GM12878 (cell line): ENCODE measurements at regions not wholly inside any gene's neighbourhood (a gene's known extent, or its start where the extent isn't known, plus 50 kb on each side); places are given as distances from the start of the nearest gene placed in this dataset.
A peak's percentile ranks its signal among the peaks of the same experiment; 100 is the strongest.

Experiments
- ATAC-seq: fragments of 200-7000 bp; cut with Tn5 transposase; 3 replicates; pipeline ENCODE4 v1.9.1; 2020; ENCODE audit warnings: mild to moderate bottlenecking, moderate library complexity
- BruUV-seq: library from RNA; stranded (reverse); fragments of 400-500 nt; replicated peaks from 2 replicates; lab custom pipeline; 2021; lab: Mats Ljungman, UMichigan
- CTCF ChIA-PET: fragments of 300-600 bp; sonication (Branson Sonifier 250); formaldehyde crosslinking; extraction: SDS; loops from one replicate; lab custom pipeline; 2021; ENCODE audit warnings: inconsistent platforms; lab: Yijun Ruan, JAX
- POLR2A ChIA-PET: fragments of 350-600 bp; formaldehyde crosslinking; extraction: SDS; loops from one replicate; lab custom pipeline; 2021; ENCODE audit warnings: inconsistent platforms; lab: Charles Lee
- RAD21 ChIA-PET: fragments of 300-600 bp; sonication (Branson Sonifier 250); formaldehyde crosslinking; loops from one replicate; lab custom pipeline; 2023; ENCODE audit warnings: antibody characterized with exemption; ENCODE audit not compliant: unreplicated experiment; lab: Charles Lee
- SMC1A ChIA-PET: fragments of 300-600 bp; sonication (Branson Sonifier 250); formaldehyde crosslinking; loops from one replicate; lab custom pipeline; 2023; ENCODE audit not compliant: unreplicated experiment, uncharacterized antibody; lab: Charles Lee
- DNase-seq: peaks from one replicate; pipeline ENCODE4 v3.0.0-alpha.2; 2011; ENCODE audit warnings: low read depth, low spot score
- FAIRE-seq: peaks from 3 replicates; lab custom pipeline; 2011; peaks lifted over from hg19 to GRCh38; lab: Jason Lieb, UNC
- H2AFZ ChIP-seq: 2 replicates; pipeline ENCODE4 v1.6.0; 2011; ENCODE audit warnings: low read depth, low read length, control low read depth; ENCODE audit not compliant: control insufficient read depth
- H3K27ac ChIP-seq: 2 replicates; pipeline ENCODE4 v1.5.1; 2011; ENCODE audit warnings: control low read depth; ENCODE audit not compliant: control insufficient read depth, insufficient read depth
- H3K27me3 ChIP-seq, 2 experiments: replicated peaks in 1 of 2; 2 replicates each; pipeline versions ENCODE4 v1.6.0 to v1.6.1; 2011; ENCODE audit warnings: low read length in 1 of 2; ENCODE audit not compliant: control insufficient read depth in 2 of 2, insufficient read depth in 2 of 2
- H3K36me3 ChIP-seq, 2 experiments: 2 replicates each; pipeline ENCODE4 v1.5.1; 2011; ENCODE audit warnings: low read length in 1 of 2; ENCODE audit not compliant: control insufficient read depth in 2 of 2, insufficient read depth in 2 of 2
- H3K4me1 ChIP-seq: 2 replicates; pipeline ENCODE4 v1.6.1; 2011; ENCODE audit warnings: mild to moderate bottlenecking, low read length, moderate library complexity, mixed read lengths; ENCODE audit not compliant: control insufficient read depth, insufficient read depth
- H3K4me2 ChIP-seq: 2 replicates; pipeline ENCODE4 v1.6.0; 2011; ENCODE audit warnings: control low read depth; ENCODE audit not compliant: control insufficient read depth, insufficient read depth
- H3K4me3 ChIP-seq: fragments of 200-600 bp; sonication (generic); 2 replicates; pipeline ENCODE4 v1.5.1; 2016
- H3K79me2 ChIP-seq: 2 replicates; pipeline ENCODE4 v1.6.0; 2011; ENCODE audit warnings: low read length; ENCODE audit not compliant: control insufficient read depth, insufficient read depth
- H3K9ac ChIP-seq: 2 replicates; pipeline ENCODE4 v1.8.0; 2011; ENCODE audit warnings: low read length, control low read depth, mixed read lengths; ENCODE audit not compliant: control insufficient read depth, insufficient read depth
- H3K9me3 ChIP-seq: replicated peaks from 3 replicates; pipeline ENCODE4 v1.5.1; 2011; ENCODE audit warnings: mild to moderate bottlenecking, low read length; ENCODE audit not compliant: control insufficient read depth, insufficient read depth
- H4K20me1 ChIP-seq: 2 replicates; pipeline ENCODE4 v1.6.0; 2011; ENCODE audit not compliant: control insufficient read depth, insufficient read depth
- BACH1 ChIP-seq: fragments of 450-650 bp; IDR thresholded peaks from 2 replicates; pipeline ENCODE4 v1.6.1; 2017; ENCODE audit warnings: mild to moderate bottlenecking, borderline replicate concordance
- BCL11A ChIP-seq: IDR thresholded peaks from 2 replicates; pipeline ENCODE4 v1.6.1; 2011; ENCODE audit warnings: low read depth, low read length
- CEBPB ChIP-seq, 2 experiments: fragments of 150-350 bp in 1 of 2; IDR thresholded peaks; 2 replicates each; pipeline ENCODE4 v1.6.1; 2012 to 2014; ENCODE audit warnings: low read depth in 2 of 2, low read length in 2 of 2, borderline replicate concordance in 1 of 2, inconsistent platforms in 1 of 2
- CHD4 ChIP-seq: fragments of 200-600 bp; sonication (generic); IDR thresholded peaks from 2 replicates; pipeline ENCODE4 v1.6.1; 2016; ENCODE audit warnings: mild to moderate bottlenecking
- EED ChIP-seq: sonication (generic); IDR thresholded peaks from 2 replicates; pipeline ENCODE4 v1.6.1; 2016; ENCODE audit warnings: antibody characterized with exemption, low read depth
- FOS ChIP-seq: IDR thresholded peaks from 3 replicates; pipeline ENCODE4 v1.6.1; 2011; ENCODE audit warnings: borderline replicate concordance; ENCODE audit not compliant: insufficient read length; ENCODE audit errors: extremely low read depth
- HDAC2 ChIP-seq: fragments of 200-600 bp; sonication (generic); IDR thresholded peaks from 2 replicates; pipeline ENCODE4 v1.6.1; 2017
- NFIC ChIP-seq: IDR thresholded peaks from 2 replicates; pipeline ENCODE4 v1.6.1; 2012; ENCODE audit warnings: low read depth, mild to moderate bottlenecking, inconsistent platforms, low read length, moderate library complexity
- NRF1 ChIP-seq: conservative IDR thresholded peaks from 2 replicates; pipeline ENCODE4 v1.6.1; 2011; ENCODE audit warnings: mild to moderate bottlenecking, low read depth, low read length, improper control_type of control experiment
- POLR2A ChIP-seq: IDR thresholded peaks from 2 replicates; pipeline ENCODE4 v1.6.1; 2011; ENCODE audit warnings: low read depth, mild to moderate bottlenecking, low read length
- POLR2AphosphoS5 ChIP-seq: IDR thresholded peaks from 2 replicates; pipeline ENCODE4 v1.6.1; 2011; ENCODE audit warnings: mild to moderate bottlenecking, low read length, inconsistent platforms
- SIN3A ChIP-seq: IDR thresholded peaks from 2 replicates; pipeline ENCODE4 v1.6.1; 2012; ENCODE audit warnings: low read depth, low read length, improper control_type of control experiment
- SMAD5 ChIP-seq: IDR thresholded peaks from 2 replicates; pipeline ENCODE4 v1.6.1; 2016; ENCODE audit warnings: antibody characterized with exemption, low read depth
- TCF7 ChIP-seq: IDR thresholded peaks from 2 replicates; pipeline ENCODE4 v1.6.1; 2014; ENCODE audit warnings: antibody characterized with exemption, borderline replicate concordance
- YBX1 ChIP-seq: fragments of 450-650 bp; IDR thresholded peaks from 2 replicates; pipeline ENCODE4 v1.6.1; 2016; ENCODE audit warnings: antibody characterized with exemption
- WGBS: methylation state at CpG from one replicate; pipeline ENCODE4 v1.1.6; 2016; ENCODE audit warnings: low lambda C conversion rate; ENCODE audit not compliant: insufficient replicate concordance, insufficient coverage; ENCODE audit errors: missing lambda C conversion rate; 5-methylcytosine and 5-hydroxymethylcytosine counted together
- in situ Hi-C: fragments of 300-500 bp; cut with MboI; formaldehyde crosslinking; loops from 9 replicates; pipeline ENCODE4 v1.14.3; 2018; ENCODE audit warnings: mixed read lengths
- intact Hi-C: fragments of 100-400 bp; cut with micrococcal nuclease; formaldehyde crosslinking; loops from one replicate; pipeline ENCODE4 v1.14.2; 2022; ENCODE audit not compliant: unreplicated experiment
- TF ChIP-seq, protein P1 (sequence below): fragments of 450-650 bp; IDR thresholded peaks from 2 replicates; pipeline ENCODE4 v1.6.1; 2014; ENCODE audit warnings: mild to moderate bottlenecking
- TF ChIP-seq, protein P2 (sequence below): IDR thresholded peaks from 2 replicates; pipeline ENCODE4 v1.6.1; 2011; ENCODE audit warnings: low read depth, mild to moderate bottlenecking, low read length, moderate library complexity, borderline replicate concordance; ENCODE audit errors: extremely low read depth
- TF ChIP-seq, protein P3 (sequence below): fragments of 450-650 bp; IDR thresholded peaks from 2 replicates; pipeline ENCODE4 v1.6.1; 2017; ENCODE audit warnings: antibody characterized with exemption, mild to moderate bottlenecking, moderate library complexity
- TF ChIP-seq, protein P4 (sequence below): fragments of 450-650 bp; IDR thresholded peaks from 2 replicates; pipeline ENCODE4 v1.6.1; 2017; ENCODE audit warnings: mild to moderate bottlenecking

DNA sequence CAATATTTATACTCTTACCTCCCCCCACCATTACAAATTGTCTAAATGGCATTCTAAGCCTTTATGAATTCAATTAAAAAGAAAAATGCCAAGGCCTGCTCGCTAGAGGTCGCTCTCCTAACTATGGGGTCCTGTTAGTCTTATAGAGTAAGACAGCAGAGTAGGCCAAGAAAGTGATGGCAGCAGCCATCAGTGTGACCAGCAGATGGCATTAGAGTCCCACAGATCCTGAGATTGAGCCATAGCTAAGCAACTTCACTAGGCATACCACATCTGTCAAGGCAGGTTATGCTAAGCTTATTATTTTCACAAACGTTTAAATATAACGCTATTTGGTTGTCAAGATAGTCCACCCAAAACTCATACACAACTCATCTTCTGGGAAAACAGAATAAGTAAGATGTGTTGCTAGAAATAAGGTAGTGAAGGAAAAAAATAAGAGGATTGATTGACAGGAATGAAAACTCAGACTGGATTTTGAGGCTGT, 57.6 kb upstream of the SCAF8 start:
- ChIA-PET SMC1A (interaction anchor here (0.6 to 4.2 kb wide), 38 partner anchors 9 to 641 kb away, joined by 3 to 73 read pairs (median 4); no protein-coding TSS in a partner anchor), CTCF (interaction anchor here (0.6 to 3.9 kb wide), 79 partner anchors 9 to 644 kb away, joined by 3 to 155 read pairs (median 4); no protein-coding TSS in a partner anchor), RAD21 (interaction anchor here (0.6 to 3.6 kb wide), 29 partner anchors 8 to 652 kb away, joined by 3 to 60 read pairs (median 3); no protein-coding TSS in a partner anchor), POLR2A (interaction anchor here (0.6 to 1.0 kb wide), 3 partner anchors 71 to 253 kb away, joined by 3 to 4 read pairs (median 3); no protein-coding TSS in a partner anchor)
- intact Hi-C loops (loop anchor here (1.0 to 5.0 kb wide), 8 partner anchors 57 to 572 kb away; partner anchors contain the start of gene SCAF8), in situ Hi-C loops (loop anchor here (5.0 kb wide), 4 partner anchors 127 to 577 kb away; no protein-coding TSS in a partner anchor)
- no peaks in the 10 kb centered on the region for H3K4me1 ChIP-seq
- peak; percentile 94 for FAIRE-seq
- no peak overlapping the region for H2AFZ ChIP-seq
- no peaks in the 10 kb centered on the region for H3K36me3 ChIP-seq
- no peak overlapping the region for H3K4me3 ChIP-seq
- H3K27ac ChIP-seq = no peak overlapping the region
- H3K79me2 ChIP-seq = no peaks in the 10 kb centered on the region
- H4K20me1 ChIP-seq = no peaks in the 10 kb centered on the region
- H3K4me2 ChIP-seq = no peak overlapping the region
- no peaks in the 10 kb centered on the region for H3K27me3 ChIP-seq
- no peaks in the 10 kb centered on the region for H3K9me3 ChIP-seq
- no peak overlapping the region for H3K9ac ChIP-seq
- DNase-seq = peak; percentile 97
- no TSS peak for BruUV-seq
- ATAC-seq = peak; percentile 100
- 0% methylated on average over 4 of the region's 4 CpGs for WGBS
- TF ChIP-seq NFIC = no peak
- TF ChIP-seq, protein P1, sequence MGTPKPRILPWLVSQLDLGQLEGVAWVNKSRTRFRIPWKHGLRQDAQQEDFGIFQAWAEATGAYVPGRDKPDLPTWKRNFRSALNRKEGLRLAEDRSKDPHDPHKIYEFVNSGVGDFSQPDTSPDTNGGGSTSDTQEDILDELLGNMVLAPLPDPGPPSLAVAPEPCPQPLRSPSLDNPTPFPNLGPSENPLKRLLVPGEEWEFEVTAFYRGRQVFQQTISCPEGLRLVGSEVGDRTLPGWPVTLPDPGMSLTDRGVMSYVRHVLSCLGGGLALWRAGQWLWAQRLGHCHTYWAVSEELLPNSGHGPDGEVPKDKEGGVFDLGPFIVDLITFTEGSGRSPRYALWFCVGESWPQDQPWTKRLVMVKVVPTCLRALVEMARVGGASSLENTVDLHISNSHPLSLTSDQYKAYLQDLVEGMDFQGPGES = no peak
- TF ChIP-seq NRF1 = no peak
- TF ChIP-seq, protein P2, sequence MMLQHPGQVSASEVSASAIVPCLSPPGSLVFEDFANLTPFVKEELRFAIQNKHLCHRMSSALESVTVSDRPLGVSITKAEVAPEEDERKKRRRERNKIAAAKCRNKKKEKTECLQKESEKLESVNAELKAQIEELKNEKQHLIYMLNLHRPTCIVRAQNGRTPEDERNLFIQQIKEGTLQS = no peak
- no peak for TF ChIP-seq POLR2AphosphoS5
- no peak for TF ChIP-seq POLR2A
- TF ChIP-seq EED = no peak
- TF ChIP-seq, protein P3, sequence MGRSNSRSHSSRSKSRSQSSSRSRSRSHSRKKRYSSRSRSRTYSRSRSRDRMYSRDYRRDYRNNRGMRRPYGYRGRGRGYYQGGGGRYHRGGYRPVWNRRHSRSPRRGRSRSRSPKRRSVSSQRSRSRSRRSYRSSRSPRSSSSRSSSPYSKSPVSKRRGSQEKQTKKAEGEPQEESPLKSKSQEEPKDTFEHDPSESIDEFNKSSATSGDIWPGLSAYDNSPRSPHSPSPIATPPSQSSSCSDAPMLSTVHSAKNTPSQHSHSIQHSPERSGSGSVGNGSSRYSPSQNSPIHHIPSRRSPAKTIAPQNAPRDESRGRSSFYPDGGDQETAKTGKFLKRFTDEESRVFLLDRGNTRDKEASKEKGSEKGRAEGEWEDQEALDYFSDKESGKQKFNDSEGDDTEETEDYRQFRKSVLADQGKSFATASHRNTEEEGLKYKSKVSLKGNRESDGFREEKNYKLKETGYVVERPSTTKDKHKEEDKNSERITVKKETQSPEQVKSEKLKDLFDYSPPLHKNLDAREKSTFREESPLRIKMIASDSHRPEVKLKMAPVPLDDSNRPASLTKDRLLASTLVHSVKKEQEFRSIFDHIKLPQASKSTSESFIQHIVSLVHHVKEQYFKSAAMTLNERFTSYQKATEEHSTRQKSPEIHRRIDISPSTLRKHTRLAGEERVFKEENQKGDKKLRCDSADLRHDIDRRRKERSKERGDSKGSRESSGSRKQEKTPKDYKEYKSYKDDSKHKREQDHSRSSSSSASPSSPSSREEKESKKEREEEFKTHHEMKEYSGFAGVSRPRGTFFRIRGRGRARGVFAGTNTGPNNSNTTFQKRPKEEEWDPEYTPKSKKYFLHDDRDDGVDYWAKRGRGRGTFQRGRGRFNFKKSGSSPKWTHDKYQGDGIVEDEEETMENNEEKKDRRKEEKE = no peak
- no peak for TF ChIP-seq YBX1
- TF ChIP-seq FOS = no peak
- TF ChIP-seq HDAC2 = no peak
- no peak for TF ChIP-seq CHD4
- no peak for TF ChIP-seq BACH1
- TF ChIP-seq, protein P4, sequence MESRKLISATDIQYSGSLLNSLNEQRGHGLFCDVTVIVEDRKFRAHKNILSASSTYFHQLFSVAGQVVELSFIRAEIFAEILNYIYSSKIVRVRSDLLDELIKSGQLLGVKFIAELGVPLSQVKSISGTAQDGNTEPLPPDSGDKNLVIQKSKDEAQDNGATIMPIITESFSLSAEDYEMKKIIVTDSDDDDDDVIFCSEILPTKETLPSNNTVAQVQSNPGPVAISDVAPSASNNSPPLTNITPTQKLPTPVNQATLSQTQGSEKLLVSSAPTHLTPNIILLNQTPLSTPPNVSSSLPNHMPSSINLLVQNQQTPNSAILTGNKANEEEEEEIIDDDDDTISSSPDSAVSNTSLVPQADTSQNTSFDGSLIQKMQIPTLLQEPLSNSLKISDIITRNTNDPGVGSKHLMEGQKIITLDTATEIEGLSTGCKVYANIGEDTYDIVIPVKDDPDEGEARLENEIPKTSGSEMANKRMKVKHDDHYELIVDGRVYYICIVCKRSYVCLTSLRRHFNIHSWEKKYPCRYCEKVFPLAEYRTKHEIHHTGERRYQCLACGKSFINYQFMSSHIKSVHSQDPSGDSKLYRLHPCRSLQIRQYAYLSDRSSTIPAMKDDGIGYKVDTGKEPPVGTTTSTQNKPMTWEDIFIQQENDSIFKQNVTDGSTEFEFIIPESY = no peak
- TF ChIP-seq BCL11A = no peak
- TF ChIP-seq TCF7 = no peak
- no peak for TF ChIP-seq CEBPB (IDR thresholded peaks at IDR 0.05; ENCODE audit: borderline replicate concordance in 1 of 2, low read depth in 2 of 2, low read length in 2 of 2)
- no peak for TF ChIP-seq SMAD5
- no peak for TF ChIP-seq SIN3A
